OCI-LY7 (cell line): ENCODE measurements at regions not wholly inside any gene's neighbourhood (a gene's known extent, or its start where the extent isn't known, plus 50 kb on each side); places are given as distances from the start of the nearest gene placed in this dataset.

Source experiments
- BruUV-seq: library from RNA; stranded (reverse); fragments of 400-500 nt; replicated peaks from 2 replicates; lab custom pipeline; 2021; lab: Mats Ljungman, UMichigan
- CTCF ChIA-PET: fragments of 300-600 bp; sonication (Branson Sonifier 250); formaldehyde crosslinking; loops from one replicate; lab custom pipeline; 2022; ENCODE audit warnings: antibody characterized with exemption; ENCODE audit not compliant: unreplicated experiment; lab: Charles Lee
- POLR2A ChIA-PET: fragments of 300-600 bp; sonication (Branson Sonifier 250); formaldehyde crosslinking; loops from one replicate; lab custom pipeline; 2022; ENCODE audit warnings: antibody characterized with exemption; lab: Charles Lee
- DNase-seq: peaks from one replicate; pipeline ENCODE4 v3.0.0-alpha.2; 2015; ENCODE audit warnings: low spot score
- H2AFZ ChIP-seq: fragments of 200-600 bp; sonication (generic), shearing (Covaris generic); 2 replicates; pipeline ENCODE4 v1.6.1; 2014; ENCODE audit warnings: mild to moderate bottlenecking, antibody characterized with exemption, low read length, moderate library complexity
- H3K27ac ChIP-seq: fragments of 200-600 bp; sonication (generic); 2 replicates; pipeline ENCODE4 v1.5.1; 2014; ENCODE audit warnings: mixed run types, low read depth, mild to moderate bottlenecking, moderate library complexity, low read length, inconsistent platforms; ENCODE audit not compliant: poor library complexity, severe bottlenecking
- H3K36me3 ChIP-seq: fragments of 200-600 bp; sonication (generic); 2 replicates; pipeline ENCODE4 v1.6.1; 2014; ENCODE audit warnings: mild to moderate bottlenecking, antibody characterized with exemption, low read length, moderate library complexity, mixed read lengths; ENCODE audit not compliant: insufficient read depth
- H3K4me1 ChIP-seq: fragments of 200-600 bp; sonication (generic); 2 replicates; pipeline ENCODE4 v1.5.1; 2014; ENCODE audit warnings: mild to moderate bottlenecking, low read length; ENCODE audit not compliant: insufficient read depth, poor library complexity, severe bottlenecking
- H3K4me2 ChIP-seq: fragments of 200-600 bp; sonication (generic); 2 replicates; pipeline ENCODE4 v1.6.1; 2014; ENCODE audit warnings: mild to moderate bottlenecking, low read length
- H3K4me3 ChIP-seq: fragments of 200-600 bp; sonication (generic); 2 replicates; pipeline ENCODE4 v1.5.1; 2014; ENCODE audit warnings: mild to moderate bottlenecking, low read depth, low read length; ENCODE audit not compliant: poor library complexity, severe bottlenecking
- H3K79me2 ChIP-seq: fragments of 200-600 bp; sonication (generic); 2 replicates; pipeline ENCODE4 v1.6.1; 2016; ENCODE audit warnings: low read depth, mild to moderate bottlenecking, low read length, moderate library complexity, mixed read lengths; ENCODE audit not compliant: insufficient read depth
- H3K9me2 ChIP-seq: fragments of 200-600 bp; sonication (generic); 2 replicates; pipeline ENCODE4 v1.6.1; 2016; ENCODE audit warnings: mild to moderate bottlenecking, low read length, mixed read lengths; ENCODE audit not compliant: insufficient read depth
- H3K9me3 ChIP-seq: fragments of 200-600 bp; sonication (generic); 2 replicates; pipeline ENCODE4 v1.6.1; 2014; ENCODE audit warnings: mild to moderate bottlenecking, mixed run types, low read length, mixed read lengths
- H4K20me1 ChIP-seq: fragments of 200-600 bp; sonication (generic); 2 replicates; pipeline ENCODE4 v1.6.1; 2014; ENCODE audit warnings: mild to moderate bottlenecking, antibody characterized with exemption, low read length, moderate library complexity, mixed read lengths; ENCODE audit not compliant: insufficient read depth
- CTCF ChIP-seq: fragments of 200-600 bp; sonication (generic); conservative IDR thresholded peaks from 2 replicates; pipeline ENCODE4 v1.5.1; 2014; ENCODE audit warnings: mild to moderate bottlenecking, antibody characterized with exemption, low read length, moderate library complexity, mixed read lengths
- EZH2phosphoT487 ChIP-seq: fragments of 200-600 bp; sonication (generic); IDR thresholded peaks from 2 replicates; pipeline ENCODE4 v1.6.1; 2018; ENCODE audit warnings: low read depth, borderline replicate concordance, mild to moderate bottlenecking, mixed run types, antibody characterized with exemption, low read length, moderate library complexity, mixed read lengths
- intact Hi-C: fragments of 100-400 bp; cut with micrococcal nuclease; formaldehyde crosslinking; loops from one replicate; pipeline ENCODE4 v1.10.0; 2022; ENCODE audit not compliant: unreplicated experiment

- H3K4me2 ChIP-seq = no peak overlapping the region
- no peaks in the 10 kb centered on the region for H3K9me2 ChIP-seq
- DNase-seq = no peak
- POLR2A ChIA-PET = no interaction called here
- no peak overlapping the region for H3K4me3 ChIP-seq
- intact Hi-C loops = no loop called here
- no peaks in the 10 kb centered on the region for H3K4me1 ChIP-seq
- no peak overlapping the region for H2AFZ ChIP-seq
- H3K36me3 ChIP-seq = no peaks in the 10 kb centered on the region
- no peak overlapping the region for H3K27ac ChIP-seq
- TF ChIP-seq CTCF (no peak), EZH2phosphoT487 (no peak)
- BruUV-seq = no TSS peak
- H3K79me2 ChIP-seq = no peaks in the 10 kb centered on the region
- H4K20me1 ChIP-seq = no peaks in the 10 kb centered on the region
- no peaks in the 10 kb centered on the region for H3K9me3 ChIP-seq
- CTCF ChIA-PET = no interaction called here
These were observed 323.1 kb upstream of the CCDC196 start for GRCh38 chr14:66163023-66163422.

- no peaks in the 10 kb centered on the region for H3K9me3 ChIP-seq
- H3K27ac ChIP-seq = no peak overlapping the region
- intact Hi-C loops = no loop called here
- TF ChIP-seq CTCF = no peak
- TF ChIP-seq EZH2phosphoT487 = no peak
- H3K9me2 ChIP-seq = no peaks in the 10 kb centered on the region
- H3K4me1 ChIP-seq = no peaks in the 10 kb centered on the region
- H3K79me2 ChIP-seq = no peaks in the 10 kb centered on the region
- no peak overlapping the region for H2AFZ ChIP-seq
- H3K36me3 ChIP-seq = no peaks in the 10 kb centered on the region
- H3K4me3 ChIP-seq = no peak overlapping the region
- no peaks in the 10 kb centered on the region for H4K20me1 ChIP-seq
- H3K4me2 ChIP-seq = no peak overlapping the region
- no TSS peak for BruUV-seq
- DNase-seq = no peak
- CTCF ChIA-PET = no interaction called here
- POLR2A ChIA-PET = no interaction called here
These were observed 320.8 kb upstream of the CCDC196 start for GRCh38 chr14:66165337-66165736.

- Histone ChIP-seq H3K9me3 (no peaks in the 10 kb centered on the region), H3K4me2 (no peak overlapping the region), H3K79me2 (no peaks in the 10 kb centered on the region), H3K36me3 (no peaks in the 10 kb centered on the region), H3K4me1 (no peaks in the 10 kb centered on the region), H3K9me2 (no peaks in the 10 kb centered on the region), H3K4me3 (no peak overlapping the region), H3K27ac (no peak overlapping the region), H4K20me1 (no peaks in the 10 kb centered on the region), H2AFZ (no peak overlapping the region)
- POLR2A ChIA-PET = no interaction called here
- CTCF ChIA-PET = no interaction called here
- TF ChIP-seq EZH2phosphoT487 (no peak), CTCF (no peak)
- intact Hi-C loops = no loop called here
- no peak for DNase-seq
- no TSS peak for BruUV-seq
These were observed 311.7 kb upstream of the CCDC196 start for GRCh38 chr14:66174453-66174891.
